ENCODE measurements at regions not wholly inside any gene's neighbourhood (a gene's known extent, or its start where the extent isn't known, plus 50 kb on each side); places are given as distances from the start of the nearest gene placed in this dataset.

- Histone ChIP-seq H3K27me3 (ENCODE audit: insufficient read depth in 3 of 3, low read length in 2 of 3) (peaks cover 7 to 55% (median 11%) of the 10 kb centered on the region in 3 donors), H3K4me1 (no peaks in the 10 kb centered on the region), H3K4me3 (no peak overlapping the region), H3K36me3 (ENCODE audit: insufficient read depth in 1 of 2, low read depth in 1 of 2) (no peaks in the 10 kb centered on the region), H3K9me3 (no peaks in the 10 kb centered on the region), H3K27ac (no peak overlapping the region)
- intact Hi-C loops (cut with DNase I), result no loop called here
- no peak for TF ChIP-seq CTCF (IDR thresholded peaks at IDR 0.05)
- DNase-seq, result no peak
- 78 to 87% (median 82%) methylated on average over 4 of the region's 4 CpGs for WGBS, 3 donors
- no peak for ATAC-seq
These were observed 202.9 kb upstream of the N4BP1 start for GRCh38 chr16:48812856-48813255.

GRCh38 chr16:48811478-48811877 is 201.5 kb upstream of the N4BP1 start:
- H3K27ac ChIP-seq, result no peak overlapping the region
- no peaks in the 10 kb centered on the region for H3K36me3 ChIP-seq (ENCODE audit: insufficient read depth in 1 of 2, low read depth in 1 of 2)
- H3K4me1 ChIP-seq, result no peaks in the 10 kb centered on the region
- TF ChIP-seq CTCF (IDR thresholded peaks at IDR 0.05), result no peak
- no peak overlapping the region for H3K4me3 ChIP-seq
- peaks cover 7 to 58% (median 11%) of the 10 kb centered on the region in 3 donors for H3K27me3 ChIP-seq (ENCODE audit: insufficient read depth in 3 of 3, low read length in 2 of 3)
- no peaks in the 10 kb centered on the region for H3K9me3 ChIP-seq
- WGBS, 3 donors, result 31 to 44% (median 36%) methylated on average over 11 of the region's 11 CpGs
- intact Hi-C loops (cut with DNase I), result no loop called here
- DNase-seq, result no peak
- ATAC-seq, result no peak

GRCh38 chr16:48810803-48811453 is 200.9 kb upstream of the N4BP1 start:
- ATAC-seq, result no peak
- H3K36me3 ChIP-seq (ENCODE audit: insufficient read depth in 1 of 2, low read depth in 1 of 2), result no peaks in the 10 kb centered on the region
- intact Hi-C loops (cut with DNase I), result no loop called here
- TF ChIP-seq CTCF (IDR thresholded peaks at IDR 0.05), result no peak
- no peaks in the 10 kb centered on the region for H3K4me1 ChIP-seq
- WGBS, 3 donors, result 2% methylated on average over 37 to 70 of the region's 70 CpGs
- no peaks in the 10 kb centered on the region for H3K9me3 ChIP-seq
- no peak for DNase-seq
- no peak overlapping the region for H3K27ac ChIP-seq
- peak overlapping the region; percentile 27 for H3K4me3 ChIP-seq
- peaks cover 7 to 57% (median 11%) of the 10 kb centered on the region in 3 donors for H3K27me3 ChIP-seq (ENCODE audit: insufficient read depth in 3 of 3, low read length in 2 of 3)

GRCh38 chr16:48810436-48810802 is 200.4 kb upstream of the N4BP1 start:
- H3K9me3 ChIP-seq, result no peaks in the 10 kb centered on the region
- intact Hi-C loops (cut with DNase I), result no loop called here
- TF ChIP-seq CTCF (IDR thresholded peaks at IDR 0.05), result no peak
- DNase-seq (no peak), ATAC-seq (no peak)
- H3K27me3 ChIP-seq (ENCODE audit: insufficient read depth in 3 of 3, low read length in 2 of 3), result peaks cover 7 to 57% (median 11%) of the 10 kb centered on the region in 3 donors
- 5 to 8% (median 8%) methylated on average over 15 to 29 of the region's 29 CpGs for WGBS, 3 donors
- H3K36me3 ChIP-seq (ENCODE audit: insufficient read depth in 1 of 2, low read depth in 1 of 2), result no peaks in the 10 kb centered on the region
- H3K27ac ChIP-seq, result no peak overlapping the region
- H3K4me1 ChIP-seq, result no peaks in the 10 kb centered on the region
- H3K4me3 ChIP-seq, result no peak overlapping the region

GRCh38 chr16:48790151-48790550 is 180.2 kb upstream of the N4BP1 start:
- DNase-seq (no peak), ATAC-seq (no peak)
- WGBS, 3 donors, result 47 to 66% (median 55%) methylated on average over 2 of the region's 2 CpGs
- no peak for TF ChIP-seq CTCF (IDR thresholded peaks at IDR 0.05)
- Histone ChIP-seq H3K27ac (no peak overlapping the region), H3K9me3 (no peaks in the 10 kb centered on the region), H3K36me3 (ENCODE audit: insufficient read depth in 1 of 2, low read depth in 1 of 2) (no peaks in the 10 kb centered on the region), H3K27me3 (ENCODE audit: insufficient read depth in 3 of 3, low read length in 2 of 3) (no peaks in the 10 kb centered on the region), H3K4me1 (no peaks in the 10 kb centered on the region), H3K4me3 (no peak overlapping the region)
- intact Hi-C loops (cut with DNase I), result no loop called here

Measured in psoas muscle (tissue), 7 donors.